UCSD-AML1 (cell line): ENCODE measurements at regions not wholly inside any gene's neighbourhood (a gene's known extent, or its start where the extent isn't known, plus 50 kb on each side); places are given as distances from the start of the nearest gene placed in this dataset.

Experiments used
- DNase-seq: peaks from one replicate; lab custom pipeline; 2025; ENCODE audit not compliant: unreplicated experiment; lab: John Stamatoyannopoulos, UW

DNA sequence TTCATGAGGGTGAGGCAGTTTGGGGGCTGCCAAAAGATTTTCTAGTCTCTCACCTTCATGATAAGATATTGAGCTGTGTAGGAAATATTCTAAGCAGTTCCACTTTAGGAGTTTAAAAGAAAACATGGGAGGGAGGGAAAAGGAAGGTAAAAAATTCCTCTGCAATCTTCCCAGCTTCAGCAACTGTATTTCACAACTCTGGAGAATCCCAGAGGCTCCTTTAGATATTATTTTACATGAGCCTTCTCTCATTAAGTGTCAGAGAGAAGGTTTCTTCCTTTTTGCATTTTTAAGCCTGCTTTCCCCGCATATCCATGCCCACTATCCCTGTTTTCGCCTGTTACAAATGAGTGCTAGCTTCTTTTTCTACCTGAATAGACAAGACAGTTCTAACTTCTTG is 289.4 kb downstream of the CHRM3 start:
- no peak for DNase-seq

- DNase-seq, result no peak
Measured at GRCh38 chr1:239676522-239677273, 290.3 kb downstream of the CHRM3 start.

DNA sequence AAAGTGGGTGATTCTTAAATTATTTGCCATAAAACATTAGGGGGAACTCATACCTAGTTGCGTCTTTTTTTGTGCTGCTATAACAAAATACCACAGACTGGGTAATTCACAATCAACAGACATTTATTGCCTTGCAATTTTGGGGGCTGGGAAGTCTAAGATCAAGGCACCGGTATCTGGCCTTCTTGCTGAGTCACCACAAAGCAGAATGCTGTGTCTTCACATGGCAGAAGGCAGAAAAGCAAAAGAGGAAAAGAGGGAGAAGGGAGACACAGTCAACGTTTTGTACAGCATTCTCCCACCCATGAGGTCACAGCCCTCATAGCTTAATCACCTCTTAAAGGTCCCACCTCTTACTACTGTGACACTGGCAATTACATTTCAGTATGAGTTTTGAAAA is 291.0 kb downstream of the CHRM3 start:
- DNase-seq, result no peak

- DNase-seq, result no peak
Measured at GRCh38 chr1:239678181-239678580, 291.8 kb downstream of the CHRM3 start.

GRCh38 chr1:239682046-239682445 is 295.7 kb downstream of the CHRM3 start:
- no peak for DNase-seq

- DNase-seq, result no peak
Measured at GRCh38 chr1:239682960-239683359, 296.6 kb downstream of the CHRM3 start.

GRCh38 chr1:239686386-239686785 is 300.0 kb downstream of the CHRM3 start:
- no peak for DNase-seq

DNA sequence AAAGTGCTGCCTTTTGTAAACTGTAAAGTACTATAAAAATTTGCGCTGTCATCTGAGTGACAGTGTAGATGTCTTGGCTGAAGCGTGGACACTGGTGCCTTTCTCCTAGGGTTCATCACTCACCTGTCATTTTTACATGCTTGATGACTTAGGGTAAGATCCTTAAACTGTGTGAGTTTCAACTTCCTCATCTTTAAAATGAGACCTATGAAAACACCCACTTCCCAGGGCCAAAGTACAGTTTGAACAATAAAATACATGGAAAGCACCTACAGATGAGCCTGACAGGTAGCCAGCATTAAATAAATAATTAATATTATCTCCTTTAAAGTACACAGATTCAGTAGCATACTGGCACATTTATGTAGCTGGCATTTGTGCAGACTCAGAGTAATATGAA is 309.9 kb downstream of the CHRM3 start:
- DNase-seq, result no peak

- no peak for DNase-seq
Measured at GRCh38 chr1:239700667-239701066, 314.3 kb downstream of the CHRM3 start.

DNA sequence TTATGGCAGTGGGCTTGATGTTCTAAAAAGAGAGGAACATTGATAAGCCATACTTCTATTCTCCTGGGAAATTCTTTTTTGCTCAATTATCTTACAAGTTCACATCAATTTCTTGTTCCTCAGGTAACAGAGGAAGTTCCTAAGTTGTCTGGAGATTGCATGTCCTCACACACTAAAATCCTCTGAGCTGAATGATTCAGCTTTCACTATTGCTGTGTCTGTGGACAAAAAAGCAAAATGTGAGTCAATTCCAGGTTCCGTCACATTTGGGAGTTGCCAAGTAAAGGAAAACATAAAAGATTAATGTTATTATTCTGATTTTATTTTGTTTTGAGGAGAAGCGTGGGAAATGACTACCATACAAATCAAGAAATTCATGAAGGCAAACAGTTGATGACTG is 316.7 kb downstream of the CHRM3 start:
- DNase-seq, result no peak

GRCh38 chr1:239706245-239706892 is 320.0 kb downstream of the CHRM3 start:
- DNase-seq, result no peak

DNA sequence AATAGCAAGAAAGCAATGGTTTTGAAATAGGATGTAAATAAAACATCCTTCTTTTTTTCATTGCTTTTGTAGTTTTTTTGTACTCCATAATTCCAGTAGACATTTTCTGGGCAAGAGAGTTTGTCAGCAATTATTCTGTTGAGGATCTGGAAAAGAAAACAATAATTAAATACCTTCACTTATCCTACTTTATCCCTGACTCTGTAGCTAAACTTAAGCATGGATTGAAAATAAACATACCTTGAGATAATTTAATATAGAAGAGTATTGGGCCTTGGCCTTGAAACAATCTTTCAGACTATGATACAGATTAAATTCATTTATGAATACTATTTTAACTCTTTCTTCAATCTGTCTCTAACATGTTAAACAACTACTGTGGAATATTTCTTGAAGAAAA is 321.2 kb downstream of the CHRM3 start:
- DNase-seq, result no peak

GRCh38 chr1:239708622-239709021 is 322.3 kb downstream of the CHRM3 start:
- no peak for DNase-seq

- no peak for DNase-seq
Measured at GRCh38 chr1:239711768-239712167, 325.4 kb downstream of the CHRM3 start.

DNA sequence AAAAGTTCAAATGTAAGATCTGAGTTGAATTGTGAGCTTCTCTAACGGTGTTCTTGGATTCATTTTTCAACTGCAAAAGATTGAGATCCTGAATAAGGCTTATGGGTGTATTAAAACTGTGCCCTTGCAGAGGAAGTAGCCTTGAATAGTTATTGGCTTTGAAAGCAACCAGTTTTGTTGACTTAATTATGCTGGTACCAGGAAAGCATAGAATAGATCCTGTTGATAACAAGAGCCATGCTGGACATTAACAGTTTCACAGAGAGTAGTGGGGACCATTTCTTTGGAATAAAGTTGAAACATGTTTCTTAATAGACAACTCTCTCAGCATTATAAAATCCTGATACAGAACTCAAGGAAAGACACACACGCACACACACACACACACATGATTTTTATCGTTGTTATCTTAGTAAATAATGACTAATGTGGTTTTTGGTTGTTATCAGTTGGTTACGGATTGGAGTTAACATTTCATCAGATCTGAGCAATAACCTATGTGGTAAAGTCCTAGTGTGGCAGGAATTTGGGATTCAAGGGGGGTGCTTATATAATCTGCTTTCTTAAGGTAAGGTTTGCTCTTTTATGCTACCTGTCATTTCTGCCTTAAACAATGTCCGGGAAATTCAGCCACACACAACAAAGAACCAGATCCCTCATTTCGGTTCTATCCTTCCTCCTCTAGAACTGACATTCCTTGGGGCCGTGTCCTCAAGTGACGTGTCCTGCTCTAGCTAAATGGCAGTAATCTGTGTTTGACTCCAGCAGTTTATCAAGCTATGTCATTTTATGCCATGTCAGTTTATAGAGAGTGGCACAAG is 330.9 kb downstream of the CHRM3 start:
- DNase-seq, result no peak

GRCh38 chr1:239717918-239718184 is 331.5 kb downstream of the CHRM3 start:
- DNase-seq, result no peak

- no peak for DNase-seq
Measured at GRCh38 chr1:239718571-239718970, 332.2 kb downstream of the CHRM3 start.

DNA sequence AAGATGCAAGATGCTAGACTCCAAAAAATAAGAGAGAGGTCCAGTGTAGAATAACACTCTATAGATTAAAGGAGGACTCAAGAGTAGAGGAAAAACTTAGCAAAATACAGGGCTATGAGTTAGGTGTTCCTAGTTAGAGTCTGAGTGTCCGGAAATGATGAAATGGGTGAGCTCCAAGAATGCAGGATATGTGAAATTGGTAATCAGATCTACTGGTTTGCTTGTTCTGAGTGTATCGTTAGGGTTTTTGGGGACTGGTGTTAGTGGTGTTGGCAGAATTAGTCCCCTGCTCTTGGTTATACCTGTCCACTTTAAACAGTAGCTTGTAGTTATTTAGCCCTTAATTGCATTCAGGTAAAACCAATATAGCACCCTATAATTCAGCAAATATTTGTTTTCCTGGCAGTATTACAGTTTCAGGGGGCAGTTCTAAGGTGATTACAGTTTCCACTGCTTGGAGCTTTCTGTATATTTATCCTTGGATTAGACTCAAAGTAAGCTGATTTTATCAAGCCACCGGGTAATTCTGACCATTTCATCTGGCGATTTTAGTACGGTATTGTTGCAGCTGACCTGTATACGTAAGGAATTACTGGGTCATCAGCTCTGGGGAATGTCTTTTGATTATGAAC is 332.7 kb downstream of the CHRM3 start:
- DNase-seq, result no peak

GRCh38 chr1:239719642-239720258 is 333.4 kb downstream of the CHRM3 start:
- DNase-seq, result peak; percentile 36

GRCh38 chr1:239722035-239722434 is 335.7 kb downstream of the CHRM3 start:
- no peak for DNase-seq

GRCh38 chr1:239723776-239724367 is 337.5 kb downstream of the CHRM3 start:
- DNase-seq, result no peak
